Myocyte (in vitro differentiated cells): ENCODE measurements at regions not wholly inside any gene's neighbourhood (a gene's known extent, or its start where the extent isn't known, plus 50 kb on each side); places are given as distances from the start of the nearest gene placed in this dataset.
"Not testable (repeated sequence)": the region's sequence is repeated elsewhere in the genome, so short reads cannot be mapped to it uniquely, and the experiment has no call there.

Experiments
- DNase-seq: peaks from one replicate; pipeline ENCODE4 v3.0.0-alpha.2; 2012; ENCODE audit warnings: low read depth

DNA sequence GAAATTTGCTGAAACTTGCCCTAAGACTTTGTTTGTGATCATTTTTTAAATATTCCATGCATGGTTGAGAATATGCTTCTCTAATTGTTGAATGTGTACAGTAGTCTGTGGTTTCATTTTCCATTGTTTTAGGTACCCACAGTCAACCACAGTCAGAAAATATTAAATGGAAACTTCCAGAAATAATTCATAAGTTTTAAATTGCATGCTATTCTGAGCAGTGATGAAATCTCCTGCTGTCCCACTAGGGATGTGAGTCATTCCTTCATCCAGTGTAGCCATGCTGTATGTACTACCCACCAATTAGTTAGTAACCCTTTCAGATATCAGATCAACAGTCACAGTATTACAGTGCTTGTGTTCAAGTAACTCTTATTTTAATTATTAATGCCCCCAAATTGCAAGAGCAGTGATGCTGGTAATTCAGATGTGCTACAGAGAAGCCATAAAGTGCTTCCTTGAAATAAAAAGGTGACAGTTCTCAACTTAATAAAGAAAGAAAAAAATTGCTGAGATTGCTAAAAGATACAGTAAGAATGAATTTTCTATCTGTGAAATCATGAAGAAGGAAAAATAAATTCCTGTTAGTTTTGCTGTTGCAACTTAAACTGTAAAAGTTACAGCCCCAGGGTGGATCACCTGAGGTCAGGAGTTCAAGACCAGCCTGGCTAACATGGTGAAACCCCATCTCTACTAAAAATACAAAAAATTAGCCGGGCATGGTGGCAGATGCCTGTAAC, 79.9 kb upstream of the FBXL17 start:
- peak; percentile 59 for DNase-seq

DNA sequence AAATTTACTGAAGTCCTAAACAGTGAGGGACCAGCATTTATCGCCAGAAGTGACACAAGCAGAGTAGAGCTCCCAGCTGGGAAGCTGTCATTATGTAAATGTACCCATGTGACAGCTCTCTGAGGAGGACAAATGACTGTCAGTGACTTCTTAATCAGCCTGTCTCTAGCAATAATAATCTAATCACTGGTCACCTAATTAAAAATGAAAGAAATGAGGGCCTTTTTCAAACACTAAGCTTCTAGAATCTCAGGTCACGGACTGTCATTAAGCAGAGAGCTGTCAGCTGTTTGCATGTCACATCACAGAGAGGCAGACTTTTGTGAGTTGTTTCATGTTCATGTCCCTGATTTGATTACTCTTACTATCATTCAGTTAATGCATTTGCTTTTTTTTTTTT, 77.9 kb upstream of the FBXL17 start:
- DNase-seq, result no peak

DNA sequence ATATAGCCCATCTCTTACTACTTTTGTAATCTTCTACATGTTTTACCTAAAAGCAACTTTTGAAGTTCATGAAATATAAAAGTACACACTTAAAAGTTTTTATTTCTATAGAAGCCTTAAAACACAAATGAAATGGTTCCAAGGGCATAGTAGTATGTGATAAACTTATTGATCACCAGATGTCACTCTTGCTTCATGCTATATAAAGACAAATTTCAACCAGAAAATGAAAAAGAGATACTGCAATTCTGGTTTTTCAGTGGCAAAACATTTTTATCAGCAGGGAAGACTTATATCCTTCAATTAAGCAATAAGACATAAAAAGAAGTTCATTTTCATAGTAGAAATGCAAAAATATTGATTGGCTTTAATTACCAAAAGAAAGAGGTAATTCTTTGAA, 69.4 kb upstream of the FBXL17 start:
- no peak for DNase-seq

DNA sequence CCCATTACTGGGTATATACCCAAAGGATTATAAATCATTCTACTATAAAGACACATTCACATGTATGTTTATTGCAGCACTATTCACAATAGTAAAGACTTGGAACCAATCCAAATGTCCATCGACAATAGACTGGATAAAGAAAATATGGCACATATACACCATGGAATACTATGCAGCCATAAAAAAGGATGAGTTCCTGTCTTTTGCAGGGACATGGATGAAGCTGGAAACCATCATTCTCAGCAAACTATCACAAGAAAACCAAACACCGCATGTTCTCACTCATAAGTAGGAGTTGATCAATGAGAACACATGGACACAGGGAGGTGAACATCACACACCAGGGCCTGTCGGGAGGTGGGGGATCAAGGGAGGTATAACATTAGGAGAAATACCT, 62.2 kb upstream of the FBXL17 start:
- not testable (repeated sequence) for DNase-seq

DNA sequence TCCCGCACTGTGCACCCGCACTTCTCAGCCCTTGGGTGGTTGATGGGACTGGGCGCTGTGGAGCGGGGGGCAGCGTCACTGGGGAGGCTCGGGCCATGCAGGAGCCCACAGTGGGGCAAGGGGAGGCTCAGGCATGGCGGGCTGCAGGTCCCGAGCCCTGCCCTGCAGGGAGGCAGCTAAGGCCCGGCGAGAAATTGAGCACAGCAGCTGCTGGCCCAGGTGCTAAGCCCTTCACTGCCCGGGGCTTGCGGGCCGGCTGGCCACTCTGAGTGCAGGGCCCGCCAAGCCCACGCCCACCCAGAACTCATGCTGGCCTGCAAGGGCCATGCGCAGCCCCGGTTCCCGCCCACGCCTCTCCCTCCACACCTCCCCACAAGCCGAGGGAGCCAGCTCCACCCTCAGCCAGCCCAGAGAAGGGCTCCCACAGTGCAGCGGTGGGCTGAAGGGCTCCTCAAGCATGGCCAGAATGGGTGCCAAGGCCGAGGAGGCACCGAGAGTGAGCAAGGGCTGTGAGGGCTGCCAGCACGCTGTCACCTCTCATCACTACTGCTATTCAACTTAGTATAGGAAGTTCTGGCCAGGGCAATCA, 60.3 kb upstream of the FBXL17 start:
- DNase-seq, result not testable (repeated sequence)

DNA sequence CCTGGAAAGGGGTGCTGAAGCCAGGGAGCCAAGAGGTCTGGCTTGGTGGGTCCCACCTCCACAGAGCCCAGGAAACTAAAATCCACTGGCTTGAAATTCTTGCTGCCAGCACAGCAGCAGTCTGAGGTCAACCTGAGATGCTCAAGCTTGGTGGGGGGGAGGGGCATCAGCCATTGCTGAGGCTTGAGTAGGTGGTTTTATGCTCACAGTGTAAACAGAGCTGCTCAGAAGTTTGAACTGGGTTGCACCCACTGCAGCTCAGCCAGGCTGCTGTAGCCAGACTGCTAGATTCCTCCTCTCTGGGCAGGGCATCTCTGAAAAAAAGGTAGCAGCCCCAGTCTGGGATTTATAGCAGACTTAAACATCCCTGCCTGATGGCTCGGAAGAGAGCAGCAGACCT, 55.5 kb upstream of the FBXL17 start:
- DNase-seq, result no peak

DNA sequence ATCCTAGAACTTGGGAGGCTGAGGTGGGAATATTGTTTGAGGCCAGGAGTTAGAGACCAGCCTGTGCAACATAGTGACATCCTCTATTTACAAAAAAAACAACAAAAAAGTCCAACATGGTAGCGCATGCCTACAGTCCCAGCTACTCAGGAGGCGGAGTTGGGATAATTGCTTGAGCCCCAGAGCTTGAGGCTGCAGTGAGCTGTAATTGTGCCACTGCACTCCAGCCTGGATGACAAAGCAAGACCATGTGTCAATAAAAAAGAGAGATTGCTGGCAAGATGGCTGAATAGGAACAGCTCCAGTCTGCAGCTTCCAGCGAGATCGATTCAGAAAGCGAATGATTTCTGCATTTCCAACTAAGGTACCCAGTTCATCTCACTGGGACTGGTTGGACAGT, 54.8 kb upstream of the FBXL17 start:
- no peak for DNase-seq

DNA sequence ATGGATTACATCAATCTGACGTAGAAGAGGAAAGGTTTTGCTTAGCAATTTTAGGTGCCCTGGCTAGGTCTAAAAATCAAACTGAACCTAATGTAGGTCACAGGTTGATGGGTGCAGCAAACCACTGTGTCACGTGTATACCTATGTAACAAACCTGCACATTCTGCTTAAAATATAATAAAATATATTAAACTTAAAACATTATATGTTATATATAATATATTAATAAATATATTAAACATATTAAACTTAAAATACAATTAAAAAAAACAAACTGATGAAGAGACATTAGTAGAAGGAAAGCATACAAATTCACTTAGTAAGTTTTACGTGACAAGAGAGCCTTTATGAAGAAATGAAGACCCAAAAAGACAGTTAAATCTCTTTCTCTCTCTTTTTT, 51.7 kb upstream of the FBXL17 start:
- DNase-seq, result no peak

DNA sequence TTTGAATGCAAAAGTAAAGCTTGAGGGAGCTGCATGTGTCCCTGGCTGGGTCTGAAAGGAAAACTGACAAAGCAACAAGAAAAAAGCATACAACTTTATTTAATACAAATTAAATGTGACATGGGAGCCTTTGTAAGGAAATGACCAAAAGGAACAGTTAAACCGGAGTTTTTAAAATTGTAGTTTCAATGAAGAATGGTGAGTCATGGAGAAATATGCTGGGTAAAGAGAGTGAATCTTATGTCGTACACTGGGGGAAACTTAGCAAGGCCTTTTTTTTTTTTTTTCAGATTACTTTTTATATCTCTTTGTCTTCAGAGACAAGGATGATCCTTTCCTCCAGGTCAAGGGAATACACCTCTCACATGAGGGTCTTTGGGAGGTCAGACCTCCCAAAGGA, 50.1 kb upstream of the FBXL17 start:
- peak; percentile 14 for DNase-seq
